Astrocyte of the cerebellum (primary cell): ENCODE measurements at regions not wholly inside any gene's neighbourhood (a gene's known extent, or its start where the extent isn't known, plus 50 kb on each side); places are given as distances from the start of the nearest gene placed in this dataset.
"Not testable (repeated sequence)": the region's sequence is repeated elsewhere in the genome, so short reads cannot be mapped to it uniquely, and the experiment has no call there.

ENCODE experiments used
- DNase-seq: peaks from one replicate; pipeline ENCODE4 v3.0.0-alpha.2; 2011; ENCODE audit warnings: low read depth
- H3K4me3 ChIP-seq: 2 replicates; pipeline ENCODE4 v1.5.1; 2011; ENCODE audit warnings: mild to moderate bottlenecking, low read depth, low read length, moderate library complexity
- in situ Hi-C: cut with HindIII; loops from 2 replicates; pipeline ENCODE4 v1.10.0; 2017; ENCODE audit warnings: low sequenced_read_pairs
- TF ChIP-seq, protein P1 (sequence below): IDR thresholded peaks from 2 replicates; pipeline ENCODE4 v1.5.1; 2012; ENCODE audit warnings: low read length, low read depth, moderate library complexity, mild to moderate bottlenecking; ENCODE audit errors: missing control alignments

DNA sequence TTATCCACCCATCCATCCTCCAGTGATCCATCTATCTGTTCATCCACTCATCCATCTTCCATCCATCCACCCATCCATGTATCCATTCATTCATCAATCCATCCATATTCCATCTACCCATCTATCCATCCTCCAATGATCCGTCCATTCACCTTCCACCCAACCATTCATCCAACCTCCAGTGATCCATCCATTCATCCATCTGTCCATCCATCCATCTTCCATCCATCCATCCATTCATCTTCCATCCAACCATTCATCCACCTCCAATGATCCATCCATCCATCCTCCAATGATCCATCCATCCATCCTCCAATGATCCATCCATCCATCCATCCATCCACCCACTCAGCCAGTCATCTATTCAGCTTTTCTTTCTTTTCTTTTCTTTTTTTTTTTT, 156.5 kb upstream of the WSCD1 start:
- no peak overlapping the region for H3K4me3 ChIP-seq
- no peak for DNase-seq
- TF ChIP-seq, protein P1, sequence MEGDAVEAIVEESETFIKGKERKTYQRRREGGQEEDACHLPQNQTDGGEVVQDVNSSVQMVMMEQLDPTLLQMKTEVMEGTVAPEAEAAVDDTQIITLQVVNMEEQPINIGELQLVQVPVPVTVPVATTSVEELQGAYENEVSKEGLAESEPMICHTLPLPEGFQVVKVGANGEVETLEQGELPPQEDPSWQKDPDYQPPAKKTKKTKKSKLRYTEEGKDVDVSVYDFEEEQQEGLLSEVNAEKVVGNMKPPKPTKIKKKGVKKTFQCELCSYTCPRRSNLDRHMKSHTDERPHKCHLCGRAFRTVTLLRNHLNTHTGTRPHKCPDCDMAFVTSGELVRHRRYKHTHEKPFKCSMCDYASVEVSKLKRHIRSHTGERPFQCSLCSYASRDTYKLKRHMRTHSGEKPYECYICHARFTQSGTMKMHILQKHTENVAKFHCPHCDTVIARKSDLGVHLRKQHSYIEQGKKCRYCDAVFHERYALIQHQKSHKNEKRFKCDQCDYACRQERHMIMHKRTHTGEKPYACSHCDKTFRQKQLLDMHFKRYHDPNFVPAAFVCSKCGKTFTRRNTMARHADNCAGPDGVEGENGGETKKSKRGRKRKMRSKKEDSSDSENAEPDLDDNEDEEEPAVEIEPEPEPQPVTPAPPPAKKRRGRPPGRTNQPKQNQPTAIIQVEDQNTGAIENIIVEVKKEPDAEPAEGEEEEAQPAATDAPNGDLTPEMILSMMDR = no peak
- in situ Hi-C loops = no loop called here

DNA sequence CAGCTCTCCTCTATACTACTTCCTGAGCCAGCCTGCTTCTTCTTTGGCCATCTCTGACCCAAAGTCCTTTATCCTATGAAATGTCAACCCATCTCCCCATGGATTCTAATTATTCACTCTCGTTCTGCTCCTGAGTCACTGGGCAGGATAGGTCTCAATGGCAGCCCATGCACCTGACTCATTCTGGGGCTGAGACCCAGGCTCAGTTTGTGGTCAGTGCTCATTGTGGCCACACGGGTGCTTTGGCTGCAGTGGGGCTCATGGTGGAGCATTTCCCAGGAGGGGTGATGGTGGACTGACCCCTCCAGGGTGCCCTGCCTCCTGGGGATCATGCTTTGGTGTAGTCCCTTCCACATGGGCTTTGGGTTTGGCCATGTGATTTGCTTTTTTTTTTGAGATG, 154.8 kb upstream of the WSCD1 start:
- TF ChIP-seq, protein P1 = no peak
- no peak for DNase-seq
- no peak overlapping the region for H3K4me3 ChIP-seq
- in situ Hi-C loops = no loop called here

DNA sequence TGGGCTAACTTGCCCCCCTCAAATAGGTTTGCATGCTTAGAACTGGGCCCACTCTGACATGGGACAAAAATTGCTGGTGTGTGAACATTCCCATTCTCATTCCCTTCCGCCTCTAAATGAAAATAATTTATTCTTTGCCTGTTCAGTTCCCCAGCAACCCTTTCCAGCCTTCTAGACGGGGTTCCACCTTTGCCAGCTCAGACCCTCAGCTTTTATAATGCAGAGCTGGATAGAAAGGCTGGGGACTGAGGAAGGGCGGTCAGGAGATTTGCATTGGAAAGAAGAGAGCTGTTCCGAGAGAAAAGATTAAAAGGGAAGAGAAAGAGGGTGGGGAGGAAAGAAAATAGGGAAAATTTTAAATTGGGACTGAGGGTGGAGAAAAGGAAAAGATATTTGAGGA, 151.1 kb upstream of the WSCD1 start:
- H3K4me3 ChIP-seq = no peak overlapping the region
- TF ChIP-seq, protein P1 = no peak
- no peak for DNase-seq
- in situ Hi-C loops = no loop called here

DNA sequence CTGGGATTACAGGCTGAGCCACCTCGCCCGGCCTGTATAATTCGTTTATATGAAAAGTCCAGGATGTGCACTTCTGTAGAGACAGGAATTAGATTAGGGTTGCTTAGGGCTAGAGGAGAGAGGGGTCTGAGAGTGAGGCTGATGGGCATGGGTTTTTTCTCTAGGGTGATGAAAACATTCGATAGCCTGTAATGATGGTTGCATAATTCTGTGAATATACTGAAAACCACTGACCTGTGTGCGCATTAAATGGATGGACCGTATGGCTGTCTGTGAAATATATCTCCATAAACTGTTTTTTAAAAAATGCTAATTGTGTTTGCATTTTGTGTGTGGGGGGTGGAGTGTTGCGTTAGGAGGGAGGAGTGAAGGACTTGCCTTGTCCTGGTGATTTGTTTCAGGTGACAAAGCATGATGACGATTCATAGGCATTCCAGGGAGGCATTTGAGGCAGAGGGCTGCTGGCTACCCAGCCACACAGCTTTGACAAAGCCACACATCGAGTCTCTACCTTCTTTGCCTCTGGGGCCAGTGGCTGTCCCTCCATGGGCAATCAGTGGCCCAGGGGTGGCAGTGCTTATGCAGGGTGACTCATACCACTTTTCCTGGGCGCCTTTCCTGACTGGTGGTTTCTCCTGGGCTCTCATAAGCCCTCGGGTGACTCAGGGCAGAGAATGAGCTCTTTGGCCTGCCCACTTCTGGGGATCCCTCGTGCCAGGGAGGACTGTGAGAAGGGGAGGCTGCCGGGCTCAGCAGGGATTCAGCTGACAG, 148.5 kb upstream of the WSCD1 start:
- TF ChIP-seq, protein P1 = no peak
- H3K4me3 ChIP-seq = no peak overlapping the region
- in situ Hi-C loops = no loop called here
- no peak for DNase-seq

DNA sequence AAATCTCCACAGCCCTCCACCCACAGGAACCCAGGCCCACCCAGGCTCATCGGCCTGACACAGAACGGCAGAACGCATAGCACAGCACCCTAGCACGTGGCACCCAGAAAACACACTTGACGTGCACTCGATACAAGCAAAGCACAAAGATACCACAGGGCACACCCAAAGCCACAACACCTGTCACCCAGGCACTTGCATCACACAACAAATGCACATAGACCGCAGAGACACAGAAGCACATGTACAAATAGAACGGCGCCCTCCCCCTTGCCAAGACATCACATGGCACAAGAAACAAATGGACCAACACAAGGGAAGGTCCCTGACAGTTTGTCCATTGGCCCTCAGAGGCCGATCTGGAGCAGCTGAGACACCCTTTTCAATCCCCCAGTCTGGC, 147.7 kb upstream of the WSCD1 start:
- in situ Hi-C loops = no loop called here
- DNase-seq = no peak
- H3K4me3 ChIP-seq = no peak overlapping the region
- TF ChIP-seq, protein P1 = no peak

DNA sequence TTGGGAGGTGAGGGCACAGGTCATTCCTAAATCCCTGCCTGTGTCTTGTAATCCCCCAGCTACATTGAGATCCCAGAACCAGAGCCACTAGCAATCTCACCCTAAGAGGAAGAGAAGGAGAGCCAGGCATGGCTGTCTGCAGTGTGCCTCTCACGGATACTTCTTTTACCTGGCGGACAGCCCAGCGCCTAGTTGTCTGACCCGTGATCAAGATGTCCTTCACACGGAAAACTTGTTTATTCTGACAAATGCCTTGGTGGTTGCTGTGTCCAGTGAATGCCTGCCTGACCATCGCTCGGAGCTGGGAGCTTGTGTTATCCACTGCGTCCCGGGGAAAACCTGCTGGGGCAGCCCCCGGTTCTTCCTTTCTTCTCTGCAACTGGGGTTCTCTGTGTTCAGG, 140.5 kb upstream of the WSCD1 start:
- in situ Hi-C loops = no loop called here
- TF ChIP-seq, protein P1 = no peak
- no peak overlapping the region for H3K4me3 ChIP-seq
- no peak for DNase-seq

DNA sequence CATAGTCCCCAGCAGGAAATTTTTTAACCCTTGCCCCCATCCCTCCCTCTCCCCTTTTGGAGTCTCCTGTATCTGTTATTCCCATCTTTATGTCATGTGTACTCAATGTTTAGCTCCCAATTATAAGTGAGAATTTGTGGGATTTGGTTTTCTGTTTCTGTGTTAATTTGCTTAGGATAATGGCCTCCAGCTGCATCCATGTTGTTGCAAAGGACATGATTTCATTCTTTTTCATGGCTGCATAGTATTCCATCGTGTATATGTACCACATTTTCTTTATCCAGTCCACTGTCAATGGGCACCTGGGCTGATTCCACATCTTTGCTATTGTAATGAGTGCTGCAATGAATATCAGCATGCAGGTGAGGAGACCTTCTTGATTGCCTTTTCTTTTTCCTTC, 139.6 kb upstream of the WSCD1 start:
- DNase-seq, H3K4me3 ChIP-seq, in situ Hi-C loops: not testable (repeated sequence)
